ENCODE measurements at regions not wholly inside any gene's neighbourhood (a gene's known extent, or its start where the extent isn't known, plus 50 kb on each side); places are given as distances from the start of the nearest gene placed in this dataset.
"Not testable (repeated sequence)": the region's sequence is repeated elsewhere in the genome, so short reads cannot be mapped to it uniquely, and the experiment has no call there.

- no peak for DNase-seq
Observed at GRCh38 chrX:74179499-74179898, 124.5 kb upstream of the ZCCHC13 start.

GRCh38 chrX:74179071-74179470, 124.9 kb upstream of the ZCCHC13 start:
- no peak for DNase-seq

- no peak for DNase-seq
Observed at GRCh38 chrX:74178536-74178935, 125.4 kb upstream of the ZCCHC13 start.

GRCh38 chrX:74171465-74171864, 132.5 kb upstream of the ZCCHC13 start:
- DNase-seq, result no peak

GRCh38 chrX:74162199-74162598, 141.8 kb upstream of the ZCCHC13 start:
- DNase-seq, result no peak

GRCh38 chrX:74160816-74161215, 143.2 kb upstream of the ZCCHC13 start:
- no peak for DNase-seq

- DNase-seq, result no peak
Observed at GRCh38 chrX:74160358-74160757, 143.6 kb upstream of the ZCCHC13 start.

GRCh38 chrX:74147439-74147838, 156.5 kb upstream of the ZCCHC13 start:
- DNase-seq, result no peak

GRCh38 chrX:74138943-74139342, 165.0 kb upstream of the ZCCHC13 start:
- DNase-seq, result no peak

GRCh38 chrX:74133156-74133796, 170.7 kb upstream of the ZCCHC13 start:
- DNase-seq, result peak; percentile 32

GRCh38 chrX:74132280-74132679, 171.7 kb upstream of the ZCCHC13 start:
- no peak for DNase-seq

- no peak for DNase-seq
Observed at GRCh38 chrX:74119016-74119910, 184.7 kb upstream of the ZCCHC13 start.

- DNase-seq, result no peak
Observed at GRCh38 chrX:74117962-74118902, 185.7 kb upstream of the ZCCHC13 start.

GRCh38 chrX:74111245-74111644, 192.7 kb upstream of the ZCCHC13 start:
- DNase-seq, result no peak

GRCh38 chrX:74107666-74108065, 196.3 kb upstream of the ZCCHC13 start:
- DNase-seq, result no peak

GRCh38 chrX:74104356-74105015, 199.5 kb upstream of the ZCCHC13 start:
- DNase-seq, result no peak

GRCh38 chrX:74098407-74098806, 205.6 kb upstream of the ZCCHC13 start:
- DNase-seq, result not testable (repeated sequence)

- no peak for DNase-seq
Observed at GRCh38 chrX:74090049-74090448, 213.9 kb upstream of the ZCCHC13 start.

GRCh38 chrX:74085642-74086236, 218.2 kb upstream of the ZCCHC13 start:
- DNase-seq, result no peak

- DNase-seq, result no peak
Observed at GRCh38 chrX:74080165-74080564, 223.8 kb upstream of the ZCCHC13 start.

- no peak for DNase-seq
Observed at GRCh38 chrX:74065831-74066390, 213.4 kb upstream of the XIST start.
